SK-N-SH (cell line): ENCODE measurements at regions not wholly inside any gene's neighbourhood (a gene's known extent, or its start where the extent isn't known, plus 50 kb on each side); places are given as distances from the start of the nearest gene placed in this dataset.

Source experiments
- JUND ChIP-seq: IDR thresholded peaks from 2 replicates; pipeline ENCODE4 v1.4.0; 2012
- POLR2AphosphoS5 ChIP-seq: IDR thresholded peaks from 2 replicates; pipeline ENCODE4 v1.6.1; 2012; ENCODE audit warnings: low read depth, low read length
- RAD21 ChIP-seq: IDR thresholded peaks from 2 replicates; pipeline ENCODE4 v1.6.1; 2012; ENCODE audit warnings: mild to moderate bottlenecking, low read length
- SMC3 ChIP-seq: IDR thresholded peaks from 2 replicates; pipeline ENCODE4 v1.6.1; 2012; ENCODE audit warnings: low read depth, low read length, improper control_type of control experiment

- TF ChIP-seq RAD21 (no peak), SMC3 (no peak), POLR2AphosphoS5 (no peak), JUND (no peak)
These were observed 257.5 kb downstream of the HAPSTR1 start for GRCh38 chr16:9348912-9349311.
